GM12891 (cell line): ENCODE measurements at regions not wholly inside any gene's neighbourhood (a gene's known extent, or its start where the extent isn't known, plus 50 kb on each side); places are given as distances from the start of the nearest gene placed in this dataset.

Experiments
- DNase-seq: peaks from one replicate; pipeline ENCODE4 v3.0.0; 2011; ENCODE audit warnings: low spot score; ENCODE audit not compliant: insufficient read length
- FAIRE-seq: peaks from 2 replicates; lab custom pipeline; 2011; peaks lifted over from hg19 to GRCh38; lab: Jason Lieb, UNC
- PAX5 ChIP-seq: IDR thresholded peaks from 2 replicates; pipeline ENCODE4 v1.6.1; 2011; ENCODE audit warnings: low read length, moderate library complexity, mild to moderate bottlenecking; ENCODE audit not compliant: insufficient read depth, severe bottlenecking
- POLR2A ChIP-seq: IDR thresholded peaks from 2 replicates; pipeline ENCODE4 v1.6.1; 2011; ENCODE audit warnings: low read depth, low read length, control low read depth
- POLR2AphosphoS5 ChIP-seq: IDR thresholded peaks from 2 replicates; pipeline ENCODE4 v1.6.1; 2011; ENCODE audit warnings: low read depth, low read length, control low read depth
- POU2F2 ChIP-seq: IDR thresholded peaks from 2 replicates; pipeline ENCODE4 v1.6.1; 2011; ENCODE audit warnings: low read depth, mild to moderate bottlenecking, control low read depth, low read length, moderate library complexity
- SPI1 ChIP-seq: IDR thresholded peaks from 2 replicates; pipeline ENCODE4 v1.6.1; 2011; ENCODE audit warnings: low read depth, low read length, control low read depth
- TAF1 ChIP-seq: IDR thresholded peaks from 2 replicates; pipeline ENCODE4 v1.6.1; 2011; ENCODE audit warnings: low read depth, low read length, control low read depth

GRCh38 chrX:57848857-57849256 lies 61.4 kb downstream of the ZXDA start:
- no peak for TF ChIP-seq TAF1
- TF ChIP-seq SPI1 = no peak
- TF ChIP-seq POU2F2 = no peak
- TF ChIP-seq POLR2AphosphoS5 = no peak
- DNase-seq (no peak), FAIRE-seq (no peak)

- no peak for TF ChIP-seq POU2F2
- FAIRE-seq (no peak), DNase-seq (no peak)
Observed at GRCh38 chrX:57822818-57823217, 87.4 kb downstream of the ZXDA start.

DNA sequence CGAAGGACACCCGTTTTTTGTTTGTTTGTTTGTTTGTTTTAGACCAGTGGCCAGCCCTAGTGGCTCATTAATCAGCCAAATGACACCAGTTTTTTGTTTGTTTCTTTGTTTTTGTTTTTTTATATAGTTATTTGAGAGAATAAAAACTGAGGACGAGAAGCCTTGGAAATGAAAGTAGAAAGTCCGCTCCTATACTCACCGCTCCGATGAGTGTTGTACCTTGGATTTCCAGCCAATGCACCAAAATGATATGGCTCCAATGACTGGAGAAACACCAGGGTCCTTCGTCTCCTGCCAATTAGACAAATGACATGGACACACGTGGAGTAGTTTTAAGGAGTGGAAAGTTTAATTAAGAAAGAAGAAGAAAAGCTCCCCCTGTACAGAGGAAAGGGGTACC lies 87.9 kb downstream of the ZXDA start:
- TF ChIP-seq POLR2AphosphoS5 = no peak
- no peak for TF ChIP-seq PAX5
- DNase-seq = no peak
- no peak for FAIRE-seq

GRCh38 chrX:57821703-57822387 lies 88.4 kb downstream of the ZXDA start:
- FAIRE-seq (peak; percentile 45), DNase-seq (no peak)
- TF ChIP-seq POU2F2 (no peak), SPI1 (no peak)

DNA sequence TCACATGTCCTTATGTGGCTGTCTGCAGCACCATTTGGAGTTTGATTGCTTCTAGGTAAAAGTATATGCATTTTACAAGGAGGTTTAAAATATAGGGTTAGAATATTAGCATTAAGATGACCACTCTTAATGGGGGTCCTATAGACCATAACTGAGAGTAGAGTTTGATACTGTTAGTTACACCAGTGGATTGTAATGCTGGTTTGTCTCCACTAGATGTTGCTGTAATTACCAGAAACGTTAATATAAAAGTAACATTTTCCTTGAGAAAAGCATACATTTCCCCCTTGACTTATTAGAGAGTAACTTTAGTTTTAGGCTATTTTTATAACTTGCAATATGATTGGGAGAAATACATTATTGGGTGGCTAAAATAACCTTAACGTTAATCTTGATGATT lies 93.0 kb downstream of the ZXDA start:
- FAIRE-seq (no peak), DNase-seq (no peak)
- TF ChIP-seq POLR2A (no peak), PAX5 (no peak), SPI1 (no peak), POLR2AphosphoS5 (no peak), TAF1 (no peak), POU2F2 (no peak)

DNA sequence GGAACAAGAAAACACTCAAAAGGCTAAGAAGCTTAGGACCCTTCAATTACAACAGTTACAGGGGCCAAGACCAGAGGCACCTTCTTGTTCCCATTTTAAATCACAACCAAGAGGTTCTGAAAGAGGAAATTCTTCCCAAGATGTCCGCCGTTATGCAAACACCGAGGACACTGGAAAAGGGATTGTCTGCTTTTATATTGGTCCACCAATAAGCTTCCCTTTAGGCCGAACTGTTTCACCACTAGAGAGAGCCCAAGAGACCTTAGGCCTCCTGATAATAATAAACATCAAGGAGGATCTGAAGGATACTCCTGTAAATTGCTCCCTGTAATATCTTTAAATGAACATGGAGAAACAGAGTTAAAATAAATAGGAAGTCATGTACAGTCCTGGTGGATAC lies 92.6 kb upstream of the NLRP2B start:
- FAIRE-seq (no peak), DNase-seq (no peak)
- TF ChIP-seq TAF1 (no peak), SPI1 (no peak)

- FAIRE-seq (no peak), DNase-seq (no peak)
- TF ChIP-seq PAX5 (no peak), POU2F2 (no peak), TAF1 (no peak), POLR2A (no peak), SPI1 (no peak), POLR2AphosphoS5 (no peak)
Observed at GRCh38 chrX:57771689-57772088, 91.6 kb upstream of the NLRP2B start.

GRCh38 chrX:57752866-57753265 lies 72.8 kb upstream of the NLRP2B start:
- DNase-seq (no peak), FAIRE-seq (no peak)
- TF ChIP-seq POU2F2 (no peak), POLR2AphosphoS5 (no peak), TAF1 (no peak), SPI1 (no peak), PAX5 (no peak), POLR2A (no peak)

DNA sequence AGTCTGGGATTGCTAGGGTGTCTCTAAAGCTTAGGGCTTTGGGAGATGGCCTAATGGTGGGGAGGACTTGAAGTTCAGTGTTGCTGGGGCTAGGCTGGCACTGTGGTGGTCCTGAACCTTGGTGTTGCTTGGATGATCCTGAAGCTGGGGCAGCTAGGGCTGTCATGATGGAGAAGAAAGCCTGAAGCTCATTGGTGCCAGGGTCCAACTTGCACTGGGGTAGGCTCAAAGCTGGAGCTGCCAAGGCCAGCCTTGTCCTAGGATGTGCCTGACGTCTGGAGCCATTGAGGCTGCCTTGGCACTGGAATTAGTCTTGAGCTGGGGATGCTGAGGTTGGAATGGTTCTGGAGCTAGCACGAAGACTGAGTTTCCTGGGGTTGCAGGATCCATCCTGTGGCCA lies 61.0 kb upstream of the NLRP2B start:
- TF ChIP-seq SPI1 (no peak), PAX5 (no peak), POU2F2 (no peak), POLR2AphosphoS5 (no peak), TAF1 (no peak), POLR2A (no peak)
- DNase-seq (no peak), FAIRE-seq (no peak)

GRCh38 chrX:57737881-57738280 lies 57.8 kb upstream of the NLRP2B start:
- no peak for TF ChIP-seq SPI1
- TF ChIP-seq POLR2AphosphoS5 = no peak
- FAIRE-seq (no peak), DNase-seq (no peak)
